Epidermal melanocyte (primary cell): ENCODE measurements at regions not wholly inside any gene's neighbourhood (a gene's known extent, or its start where the extent isn't known, plus 50 kb on each side); places are given as distances from the start of the nearest gene placed in this dataset.
"Not testable (repeated sequence)": the region's sequence is repeated elsewhere in the genome, so short reads cannot be mapped to it uniquely, and the experiment has no call there.

Experiments
- DNase-seq: peaks from one replicate; pipeline ENCODE4 v3.0.0; 2011; ENCODE audit warnings: low spot score; ENCODE audit not compliant: insufficient read length

DNA sequence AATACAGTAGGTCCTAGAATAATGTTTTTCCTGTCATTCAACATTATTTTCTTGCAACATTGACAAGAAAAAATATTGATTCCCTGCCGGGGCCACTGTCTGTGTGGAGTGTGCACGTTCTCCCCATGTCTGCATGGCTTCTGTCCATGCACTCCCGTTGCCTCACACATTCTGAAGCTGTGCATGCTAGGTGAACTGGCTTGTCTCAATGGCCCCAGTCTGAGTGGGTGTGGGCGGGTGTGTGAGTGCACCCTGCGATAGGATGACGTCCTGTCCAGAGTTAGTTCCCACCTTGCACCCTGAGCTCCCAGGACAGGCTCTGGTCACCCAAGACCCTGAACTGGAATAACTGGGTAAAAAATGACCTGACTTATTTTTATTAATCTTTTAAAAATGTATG is 186.1 kb downstream of the CAND1 start:
- DNase-seq = no peak

DNA sequence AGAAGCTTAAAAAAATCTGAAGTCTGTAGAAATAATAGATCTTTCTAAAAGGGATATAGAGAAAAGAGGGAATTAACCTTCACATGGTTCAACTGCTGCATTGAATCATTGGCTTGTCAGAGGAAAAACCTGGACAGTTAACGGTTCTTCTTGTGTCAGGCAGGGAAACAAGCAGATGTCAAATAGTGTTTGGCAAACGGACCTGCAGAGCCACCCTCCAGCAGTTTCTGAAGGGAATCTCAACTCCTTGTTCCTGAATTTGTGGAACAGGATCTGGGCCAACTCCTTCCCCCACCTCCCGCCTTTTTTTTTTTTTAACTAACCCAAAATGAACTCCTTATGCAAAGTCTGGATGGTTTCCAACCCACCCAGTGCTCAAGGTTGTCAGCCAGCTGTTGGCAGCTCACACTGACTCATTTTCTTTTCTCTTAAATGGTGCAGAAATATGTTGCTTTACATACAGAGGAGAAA is 187.3 kb downstream of the CAND1 start:
- no peak for DNase-seq

DNA sequence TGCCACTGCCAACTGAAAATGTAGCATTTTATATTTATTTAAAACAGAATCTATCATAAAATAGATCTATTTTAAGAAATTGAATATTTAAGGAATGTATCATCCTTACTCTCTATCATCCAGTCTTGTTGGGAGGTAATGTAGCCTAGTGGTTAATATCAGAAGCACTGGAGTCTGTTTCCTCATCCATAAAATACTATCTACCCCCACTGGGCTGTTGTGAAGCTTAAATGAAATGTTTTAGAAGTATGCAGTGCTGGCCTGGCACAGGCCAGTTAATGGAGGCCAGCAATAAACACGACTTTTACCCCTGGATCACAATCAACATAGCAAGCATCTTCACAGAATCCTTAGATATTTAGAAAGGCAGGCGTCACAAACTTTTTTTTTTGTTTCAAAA is 188.0 kb downstream of the CAND1 start:
- DNase-seq = no peak

DNA sequence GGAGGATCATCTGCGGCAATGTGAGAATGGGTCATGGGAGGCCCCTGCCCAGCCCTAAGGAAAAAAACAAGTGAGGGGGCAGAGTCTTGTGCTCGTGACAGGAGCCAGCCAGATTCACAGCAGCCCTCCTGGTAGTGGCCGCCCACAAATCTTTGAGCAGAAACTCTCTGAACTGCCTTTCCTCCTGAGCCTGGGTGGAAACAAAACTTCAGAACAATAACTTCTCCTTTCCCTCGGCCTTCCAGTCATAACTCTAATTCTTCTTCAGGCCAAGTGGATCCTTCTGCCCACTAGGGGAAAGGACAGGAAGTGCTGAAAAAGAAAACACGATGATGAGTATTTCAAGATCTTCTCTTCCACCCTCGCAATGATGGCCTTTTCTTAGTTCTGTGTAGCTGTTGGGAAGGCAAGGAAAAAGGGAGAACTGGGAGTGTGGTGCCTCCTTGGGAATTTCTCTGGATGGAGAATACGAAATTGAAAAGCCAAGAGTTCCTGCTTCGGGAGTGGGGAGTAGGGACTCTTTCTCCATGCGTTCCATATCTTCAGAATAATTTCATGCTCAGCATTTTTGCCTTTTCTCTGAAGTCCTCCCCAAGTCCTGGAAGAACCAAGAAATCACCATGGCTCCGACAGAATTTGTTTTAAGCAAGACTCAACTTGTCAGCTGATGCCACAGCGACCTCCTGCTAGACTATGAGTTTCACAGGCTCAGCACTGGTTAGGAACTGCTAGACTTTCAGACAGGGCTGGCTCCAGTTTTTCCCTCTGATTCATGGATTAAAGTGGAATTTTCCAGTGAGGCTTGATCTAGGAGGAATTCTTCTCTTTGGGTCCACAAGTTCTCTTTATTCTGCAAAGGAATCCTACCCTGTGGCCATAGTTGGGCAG is 188.9 kb downstream of the CAND1 start:
- no peak for DNase-seq

DNA sequence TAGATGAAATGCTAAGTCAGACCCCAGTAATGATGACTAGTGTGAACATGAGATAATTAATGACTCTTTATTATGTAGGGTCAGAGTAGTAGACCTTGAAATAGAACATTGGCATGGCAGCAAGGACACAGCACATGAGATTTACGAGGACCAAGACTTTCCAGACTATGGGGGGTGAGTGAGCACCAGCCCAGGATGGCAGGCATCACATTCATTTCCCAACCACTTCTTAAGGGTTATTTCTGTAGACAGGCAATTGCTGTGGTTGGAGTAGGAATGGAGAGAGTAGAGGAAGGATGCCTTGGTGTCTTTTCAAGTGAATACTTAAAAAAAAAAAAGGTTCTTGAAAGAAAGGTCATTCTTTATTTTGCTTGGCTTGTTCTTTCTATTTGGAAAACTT is 189.4 kb upstream of the DYRK2 start:
- DNase-seq = no peak

DNA sequence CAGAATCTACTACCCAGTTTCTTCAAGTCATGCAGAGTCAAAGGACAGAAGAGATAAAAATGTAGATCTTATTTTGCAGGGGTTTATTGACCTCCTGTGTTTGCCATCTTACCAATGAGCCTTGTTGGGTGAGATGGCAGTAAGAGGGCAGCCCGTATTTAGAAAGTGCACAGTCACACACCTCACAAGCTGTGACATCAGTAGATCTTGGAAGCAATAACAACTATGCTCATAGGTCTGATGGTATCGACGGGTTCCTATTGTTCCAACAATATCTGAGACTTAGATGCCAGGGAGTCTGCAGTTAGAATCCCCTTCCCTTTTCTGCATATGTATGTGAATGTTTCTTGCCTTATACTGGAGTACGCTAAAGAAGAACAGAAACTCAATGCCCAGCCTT is 189.0 kb upstream of the DYRK2 start:
- no peak for DNase-seq

DNA sequence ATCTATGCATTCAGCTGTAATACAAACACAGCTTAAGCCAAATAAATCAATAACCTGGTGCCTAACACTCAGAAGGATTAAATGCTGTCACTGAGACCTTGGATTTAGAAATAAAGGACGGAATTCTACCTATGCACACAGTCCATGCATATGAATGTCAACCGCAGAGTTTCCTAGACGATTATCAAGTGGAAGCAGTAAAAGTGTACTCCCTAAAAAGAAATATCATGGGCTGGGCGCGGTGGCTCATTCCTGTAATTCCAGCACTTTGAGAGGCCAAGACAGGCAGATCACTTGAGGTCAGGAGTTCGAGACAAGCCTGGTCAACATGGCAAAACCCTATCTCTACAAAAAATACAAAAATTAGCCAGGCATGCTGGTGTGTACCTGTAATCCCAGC is 188.2 kb upstream of the DYRK2 start:
- no peak for DNase-seq

DNA sequence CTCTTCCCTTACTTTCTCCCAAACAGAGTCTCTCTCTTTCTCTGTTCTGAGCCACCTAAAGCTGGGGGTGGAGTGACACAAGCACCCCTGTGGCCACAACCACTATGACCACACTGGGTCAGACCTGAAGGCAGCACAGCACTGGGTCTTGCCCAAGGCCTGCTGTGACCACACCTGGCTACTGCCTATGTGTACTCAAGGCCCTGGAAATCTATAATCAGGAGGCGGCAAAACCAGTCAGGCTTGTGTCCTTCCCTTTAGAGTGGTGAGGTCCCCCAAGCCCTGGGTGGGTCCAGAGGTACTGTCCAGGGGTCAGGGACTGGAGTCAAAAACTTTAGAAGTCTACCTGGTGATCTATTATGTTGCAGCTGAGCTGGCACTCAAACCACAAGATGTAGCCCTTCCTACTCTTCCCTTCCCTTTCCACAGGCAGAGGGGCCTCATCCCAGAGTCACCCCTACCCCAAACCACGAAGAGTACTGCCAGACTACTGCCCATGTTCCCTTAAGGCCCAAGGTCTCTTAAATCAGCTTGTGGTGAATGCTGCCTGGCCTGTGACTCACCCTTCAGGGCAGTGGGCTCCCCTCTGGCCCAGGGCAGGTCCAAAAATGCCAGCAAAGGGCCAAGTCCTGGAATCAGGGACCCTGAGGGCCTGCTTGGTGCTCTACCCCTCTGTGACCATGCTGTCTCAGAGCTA is 179.8 kb upstream of the DYRK2 start:
- no peak for DNase-seq

DNA sequence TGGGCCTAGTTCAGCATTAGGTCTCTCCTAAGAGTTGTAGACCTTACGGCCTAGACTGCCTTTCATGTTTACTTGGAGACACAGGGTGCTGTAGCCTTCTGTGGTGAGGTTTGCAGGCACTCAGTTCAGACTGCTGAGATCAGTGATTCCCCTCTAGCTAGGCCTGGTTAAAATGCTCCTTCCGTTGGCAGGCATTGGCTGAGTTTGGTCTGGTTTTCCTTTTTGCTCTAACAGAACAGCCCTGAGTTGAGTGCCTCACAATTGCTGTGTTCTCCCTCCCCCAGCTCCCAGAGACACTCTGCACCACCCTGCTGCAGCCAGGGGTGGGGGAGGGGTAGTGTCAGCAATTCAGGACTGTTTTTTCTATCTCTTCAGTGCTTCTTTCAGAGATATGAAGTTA is 178.9 kb upstream of the DYRK2 start:
- DNase-seq = no peak

DNA sequence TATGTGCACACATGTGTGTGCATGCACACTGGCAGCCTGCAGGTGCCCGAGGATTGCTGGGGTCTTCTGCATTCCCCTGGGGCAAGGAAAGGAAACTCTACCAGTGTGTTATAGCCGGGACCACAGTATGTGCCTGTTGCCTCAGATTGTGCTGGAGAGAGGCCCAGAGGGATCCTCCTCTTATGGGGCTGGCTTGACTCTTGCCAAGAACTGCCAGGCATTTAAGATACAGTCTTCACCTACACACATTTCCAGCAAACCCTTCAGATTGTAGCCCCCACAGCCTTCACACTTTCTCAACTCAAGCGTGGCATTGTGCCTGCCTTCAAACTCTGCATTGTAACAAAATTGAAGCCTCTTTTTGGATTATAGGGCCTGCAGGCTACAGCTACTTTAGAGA is 176.7 kb upstream of the DYRK2 start:
- DNase-seq = no peak

DNA sequence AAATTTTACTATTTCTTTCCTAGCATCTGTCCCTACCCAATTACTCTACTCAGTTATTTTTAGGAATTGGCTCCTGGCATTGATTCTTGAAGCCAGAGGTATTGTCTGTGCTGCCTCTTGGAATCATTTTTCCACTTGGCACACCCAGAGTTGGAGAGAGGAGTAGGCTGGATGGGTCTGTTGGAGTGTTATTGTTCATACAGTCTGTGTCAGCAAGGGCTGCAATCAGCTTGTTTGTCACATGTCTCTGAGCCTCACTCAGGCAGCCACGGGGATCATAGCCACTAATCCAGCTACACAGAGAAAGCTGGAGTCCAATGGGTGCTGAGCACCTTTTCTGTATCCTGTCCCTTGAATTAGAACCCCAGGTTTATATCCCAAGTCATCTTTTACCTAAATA is 176.0 kb upstream of the DYRK2 start:
- no peak for DNase-seq

DNA sequence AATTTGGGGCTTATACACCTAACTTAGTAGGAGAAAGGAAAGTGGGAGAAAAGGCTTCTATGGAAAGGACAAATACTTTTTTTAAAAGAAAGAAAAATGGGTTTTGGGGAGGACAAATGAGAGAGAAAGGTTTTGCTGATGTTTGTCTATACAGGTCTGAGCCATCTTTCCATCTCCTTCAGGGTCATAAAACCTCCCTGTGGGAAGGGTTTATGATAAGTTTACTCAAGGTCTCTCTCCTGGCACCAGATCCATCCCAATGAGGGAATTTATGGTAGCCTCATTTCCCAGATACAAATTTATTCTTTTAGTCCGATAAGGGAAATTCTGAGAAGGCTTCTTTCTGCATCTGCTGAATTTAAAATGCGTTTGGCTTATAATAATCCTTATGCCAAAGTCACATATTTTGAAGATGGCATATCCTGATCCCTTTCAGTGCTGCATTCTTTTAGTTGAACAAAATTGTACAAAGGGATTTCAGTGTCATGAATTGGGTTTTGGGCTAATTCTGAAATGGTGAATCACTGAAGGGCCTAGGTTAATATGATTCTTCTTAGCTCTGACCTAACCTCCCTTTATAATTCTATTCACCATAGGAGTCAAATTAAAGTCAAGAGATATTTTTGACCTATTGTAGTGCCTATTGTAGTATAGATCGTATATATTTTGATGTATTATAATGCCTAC is 173.5 kb upstream of the DYRK2 start:
- DNase-seq = no peak

DNA sequence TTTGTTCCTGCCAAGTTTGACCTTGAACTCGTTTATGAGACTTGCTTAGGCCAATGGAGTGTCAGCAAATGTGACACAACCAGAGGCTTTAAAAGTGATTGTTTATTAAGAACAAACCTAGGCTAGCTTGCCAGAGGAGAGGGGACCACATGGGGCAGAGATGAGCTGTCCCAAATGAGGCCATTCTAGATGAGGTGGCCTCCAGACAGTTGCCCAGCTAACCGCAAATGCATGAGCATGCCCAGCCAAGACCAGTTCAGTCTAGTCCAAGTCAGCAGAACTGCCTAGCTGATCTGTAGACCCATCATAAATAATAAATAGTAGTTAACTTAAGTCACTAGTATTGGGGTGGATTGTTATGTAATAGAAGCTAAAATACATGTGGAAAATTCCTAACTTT is 172.8 kb upstream of the DYRK2 start:
- no peak for DNase-seq

DNA sequence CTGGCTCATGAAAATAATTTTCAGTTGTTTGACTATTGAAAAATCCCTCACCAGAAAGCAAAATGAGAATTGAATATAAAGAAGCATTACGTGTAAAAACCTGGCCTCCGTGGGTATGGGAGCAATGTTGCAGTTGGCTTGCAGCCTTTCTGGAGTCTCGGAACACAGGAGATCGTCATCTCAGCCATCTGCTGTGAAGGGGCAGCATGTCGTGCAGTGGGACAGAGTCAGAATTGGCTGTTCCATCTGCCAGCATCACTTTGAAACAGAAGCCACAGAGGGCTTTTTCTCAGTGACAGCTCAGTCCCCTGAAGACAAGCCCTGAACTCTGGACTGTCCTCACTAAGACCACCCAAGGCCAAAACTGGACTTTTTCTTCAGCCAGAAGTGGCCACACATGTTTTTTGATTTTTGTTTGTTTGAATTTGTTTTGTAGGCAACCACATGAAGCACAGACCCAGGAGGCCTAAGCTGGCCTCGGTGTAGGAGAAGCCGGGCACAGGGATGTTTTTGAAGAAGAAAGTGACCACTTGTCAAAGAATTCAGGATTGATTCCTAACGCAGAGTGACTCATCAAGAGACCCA is 170.8 kb upstream of the DYRK2 start:
- DNase-seq = no peak

DNA sequence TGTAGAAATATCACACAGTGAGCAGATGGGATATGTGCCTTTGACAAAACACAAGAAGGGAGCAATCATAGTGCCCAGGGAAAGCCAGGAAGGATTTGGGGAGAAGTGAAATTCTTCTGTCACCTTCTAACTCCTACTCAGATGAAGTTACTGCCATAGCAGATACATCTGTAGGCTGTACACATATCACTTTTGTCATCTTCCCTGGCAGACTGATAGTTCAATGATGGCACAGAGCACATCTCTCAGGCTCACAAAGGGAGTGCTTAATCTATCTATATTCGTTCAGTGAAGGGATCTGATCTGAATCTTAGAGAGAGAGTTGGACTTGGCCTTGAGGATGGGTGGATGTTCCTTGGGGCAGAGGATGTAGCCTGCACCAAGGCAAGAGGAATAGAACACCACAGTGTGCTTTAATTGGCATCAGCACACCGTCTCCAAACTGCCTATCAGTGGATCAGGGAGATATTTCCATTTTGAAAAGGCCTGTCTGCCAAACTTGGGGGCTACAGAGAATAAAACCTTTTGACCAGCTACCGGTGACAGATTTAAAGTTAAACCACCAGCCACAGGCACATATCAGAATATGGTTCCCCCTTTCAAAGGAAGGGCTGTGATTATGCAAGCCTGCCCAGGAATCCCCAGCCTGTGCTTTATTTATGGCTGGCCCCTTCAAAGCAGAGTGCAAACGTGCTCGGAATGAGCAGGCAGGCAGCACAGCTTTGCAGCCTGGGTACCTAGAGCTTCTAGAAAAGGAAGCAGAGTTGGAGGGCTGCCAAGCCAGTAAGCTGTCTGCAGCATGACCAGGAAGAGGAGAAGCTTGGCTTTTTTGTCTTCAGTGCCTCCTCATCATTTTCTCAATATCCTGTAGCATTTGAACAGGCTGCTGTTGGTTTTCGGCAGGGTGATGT is 165.5 kb upstream of the DYRK2 start:
- no peak for DNase-seq

DNA sequence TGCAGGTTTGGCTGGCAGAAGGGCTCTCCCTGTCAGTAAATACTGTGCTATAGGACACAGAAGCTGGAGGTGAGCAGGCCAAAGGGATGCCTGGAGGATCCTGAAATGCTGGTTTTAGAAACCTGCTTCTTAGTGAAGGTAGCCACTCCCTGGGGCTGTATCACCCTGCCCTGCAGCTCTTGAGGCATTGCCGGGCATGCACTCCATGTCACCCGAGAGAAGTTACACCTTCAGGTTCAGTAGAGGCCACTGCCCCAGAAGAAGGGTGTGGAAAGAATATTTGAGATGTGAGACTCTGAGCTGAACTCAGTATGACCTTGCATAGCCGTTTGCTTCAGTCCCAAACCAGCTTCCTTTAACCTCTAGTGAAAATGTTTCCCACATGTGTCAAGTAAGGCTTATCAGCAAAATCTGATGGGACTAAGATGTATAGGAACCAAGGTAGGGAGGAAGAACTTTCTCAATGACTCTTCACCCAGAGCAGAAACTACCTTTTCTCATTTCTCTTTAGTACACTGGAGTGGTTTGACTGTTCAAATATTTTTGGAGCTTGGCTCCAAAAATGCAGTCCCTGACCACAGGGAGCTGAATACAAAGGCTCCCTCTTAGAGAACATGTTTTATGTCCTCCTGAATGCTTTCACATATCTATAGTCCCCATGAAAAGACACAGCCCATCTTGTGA is 164.5 kb upstream of the DYRK2 start:
- DNase-seq = no peak

DNA sequence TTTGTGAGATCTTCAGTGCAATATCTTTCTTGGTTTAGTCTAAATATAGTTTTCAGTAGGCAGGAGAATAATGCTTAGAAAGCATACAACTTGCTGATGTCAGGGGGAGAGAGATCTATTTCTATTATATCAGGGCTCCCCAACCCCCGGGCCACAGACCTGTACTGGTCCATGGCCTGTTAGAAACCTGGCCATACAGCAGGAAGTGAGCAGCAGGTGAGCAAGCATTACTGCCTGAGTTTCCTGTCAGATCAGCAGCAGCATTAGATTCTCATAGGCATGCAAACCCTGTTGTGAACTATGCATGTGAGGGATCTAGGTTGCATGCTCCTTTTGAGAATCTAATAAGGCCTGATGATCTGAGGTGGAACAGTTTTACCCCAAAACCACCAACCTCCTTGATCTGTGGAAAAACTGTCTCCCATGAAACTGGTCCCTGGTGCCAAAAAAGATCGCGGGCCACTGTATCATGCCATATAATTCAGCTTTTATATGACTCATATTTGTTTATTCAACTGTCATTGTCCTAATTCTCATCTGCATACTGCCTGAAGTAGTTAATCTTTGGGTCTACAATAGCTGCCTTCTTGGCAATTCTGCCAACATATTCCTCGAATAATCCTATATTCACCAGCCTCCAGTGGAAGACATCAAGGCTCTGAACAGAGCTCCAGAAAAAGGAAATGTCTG is 163.6 kb upstream of the DYRK2 start:
- DNase-seq = no peak

DNA sequence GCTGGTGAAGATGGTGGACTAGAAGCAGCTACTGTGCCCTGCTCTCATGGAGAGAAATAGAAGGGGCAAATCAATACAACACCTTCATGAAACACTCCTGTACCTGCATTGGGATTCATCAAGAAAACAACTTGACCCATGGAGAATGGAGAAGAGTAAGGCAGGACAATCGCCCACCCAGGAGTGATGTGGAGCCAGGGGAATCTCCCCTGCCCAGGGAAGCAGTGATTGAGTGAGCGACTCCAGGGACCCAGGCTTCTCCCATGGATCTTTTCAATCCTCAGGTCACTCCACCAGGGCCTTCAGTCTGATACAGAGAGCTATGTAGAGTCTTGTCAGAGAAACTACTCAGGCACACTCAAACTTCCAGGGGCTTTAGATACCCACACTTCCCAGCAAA is 161.9 kb upstream of the DYRK2 start:
- no peak for DNase-seq

DNA sequence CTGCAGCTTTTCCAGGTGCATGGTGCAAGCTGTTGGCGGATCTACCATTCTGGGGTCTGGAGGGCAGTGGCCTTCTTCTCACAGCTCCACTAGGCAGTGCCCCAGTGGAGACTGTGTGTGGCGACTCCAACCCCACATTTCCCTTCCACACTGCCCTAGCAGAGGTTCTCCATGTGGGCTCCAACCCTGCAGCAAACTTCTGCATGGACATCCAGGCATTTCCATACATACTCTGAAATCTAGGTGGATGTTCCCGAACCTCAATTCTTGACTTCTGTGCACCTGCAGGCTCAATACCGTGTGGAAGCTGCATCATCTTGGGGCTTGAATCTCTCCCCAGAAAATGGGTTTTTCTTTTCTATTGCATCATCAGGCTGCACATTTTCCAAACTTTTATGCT is 160.2 kb upstream of the DYRK2 start:
- DNase-seq = not testable (repeated sequence)

DNA sequence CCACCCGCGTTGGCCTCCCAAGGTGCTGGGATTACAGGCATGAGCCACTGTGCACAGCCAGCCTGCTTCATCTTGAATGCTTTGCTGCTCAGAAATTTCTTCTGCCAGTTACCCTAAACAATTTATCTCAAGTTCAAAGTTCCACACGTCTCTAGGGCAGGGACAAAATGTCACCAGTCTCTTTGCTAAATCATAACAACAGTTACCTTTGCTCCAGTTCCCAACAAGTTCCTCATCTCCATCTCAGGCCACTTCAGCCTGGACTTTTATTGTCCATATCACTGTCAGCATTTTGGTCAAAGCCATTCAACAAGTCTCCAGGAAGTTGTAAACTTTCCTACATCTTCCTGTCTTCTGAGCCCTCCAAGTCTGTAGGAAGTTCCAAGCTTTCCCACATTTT is 159.5 kb upstream of the DYRK2 start:
- DNase-seq = no peak
